ENCODE measurements at regions not wholly inside any gene's neighbourhood (a gene's known extent, or its start where the extent isn't known, plus 50 kb on each side); places are given as distances from the start of the nearest gene placed in this dataset.

GRCh38 chr4:100290585-100290984 lies 100.3 kb upstream of the DDIT4L start:
- no peak overlapping the region for H3K4me3 Mint-ChIP-seq
- no peaks in the 10 kb centered on the region for H3K4me1 Mint-ChIP-seq
- H3K4me1 ChIP-seq (ENCODE audit: control insufficient read depth in 1 of 2, extremely low read depth in 1 of 2, insufficient read depth in 2 of 2, low read length in 2 of 2), result no peaks in the 10 kb centered on the region
- no peaks in the 10 kb centered on the region for H3K27me3 ChIP-seq (replicated peaks in 1 of 2; ENCODE audit: control insufficient read depth in 2 of 2, extremely low read depth in 1 of 2, insufficient read depth in 2 of 2, low read length in 1 of 2)
- H3K27ac ChIP-seq (ENCODE audit: low read length), result no peak overlapping the region
- no peak overlapping the region for H3K27ac Mint-ChIP-seq
- H3K4me3 ChIP-seq (ENCODE audit: control insufficient read depth in 1 of 2, extremely low read depth in 1 of 2, low read length in 1 of 2), result no peak overlapping the region
- H3K36me3 ChIP-seq (ENCODE audit: control insufficient read depth in 2 of 2, extremely low read depth in 1 of 2, insufficient read depth in 1 of 2, low read length in 1 of 2), result no peaks in the 10 kb centered on the region
- H3K9me3 Mint-ChIP-seq, result peaks cover 0 to 5% (median 0%) of the 10 kb centered on the region in 3 donors
- CTCF ChIA-PET, result no interaction called here
- H3K9me3 ChIP-seq, result no peaks in the 10 kb centered on the region
- no peaks in the 10 kb centered on the region for H3K27me3 Mint-ChIP-seq
- ATAC-seq (replicated peaks in 1 of 4) (no peak), DNase-seq (no peak)
- H3K36me3 Mint-ChIP-seq, result no peaks in the 10 kb centered on the region
- POLR2A ChIA-PET, result no interaction called here
- WGBS (ENCODE audit: insufficient coverage), result no CpG with 5 or more reads among the region's 2 CpGs

GRCh38 chr4:100289946-100290345 lies 99.7 kb upstream of the DDIT4L start:
- ChIA-PET POLR2A (no interaction called here), CTCF (no interaction called here)
- ATAC-seq (replicated peaks in 1 of 4), result no peak
- Histone ChIP-seq H3K27ac (ENCODE audit: low read length) (no peak overlapping the region), H3K9me3 (no peaks in the 10 kb centered on the region), H3K4me1 (ENCODE audit: control insufficient read depth in 1 of 2, extremely low read depth in 1 of 2, insufficient read depth in 2 of 2, low read length in 2 of 2) (no peaks in the 10 kb centered on the region), H3K27me3 (replicated peaks in 1 of 2; ENCODE audit: control insufficient read depth in 2 of 2, extremely low read depth in 1 of 2, insufficient read depth in 2 of 2, low read length in 1 of 2) (no peaks in the 10 kb centered on the region), H3K4me3 (ENCODE audit: control insufficient read depth in 1 of 2, extremely low read depth in 1 of 2, low read length in 1 of 2) (no peak overlapping the region), H3K36me3 (ENCODE audit: control insufficient read depth in 2 of 2, extremely low read depth in 1 of 2, insufficient read depth in 1 of 2, low read length in 1 of 2) (no peaks in the 10 kb centered on the region)
- peaks cover 0 to 5% (median 0%) of the 10 kb centered on the region in 3 donors for H3K9me3 Mint-ChIP-seq
- H3K27me3 Mint-ChIP-seq, result no peaks in the 10 kb centered on the region
- no CpG with 5 or more reads among the region's 1 CpG for WGBS (ENCODE audit: insufficient coverage)
- no peak overlapping the region for H3K4me3 Mint-ChIP-seq
- no peaks in the 10 kb centered on the region for H3K36me3 Mint-ChIP-seq
- no peak overlapping the region for H3K27ac Mint-ChIP-seq
- H3K4me1 Mint-ChIP-seq, result no peaks in the 10 kb centered on the region
- DNase-seq, result no peak

GRCh38 chr4:100289530-100289888 lies 99.2 kb upstream of the DDIT4L start:
- Histone ChIP-seq H3K4me3 (ENCODE audit: control insufficient read depth in 1 of 2, extremely low read depth in 1 of 2, low read length in 1 of 2) (no peak overlapping the region), H3K27me3 (replicated peaks in 1 of 2; ENCODE audit: control insufficient read depth in 2 of 2, extremely low read depth in 1 of 2, insufficient read depth in 2 of 2, low read length in 1 of 2) (no peaks in the 10 kb centered on the region), H3K36me3 (ENCODE audit: control insufficient read depth in 2 of 2, extremely low read depth in 1 of 2, insufficient read depth in 1 of 2, low read length in 1 of 2) (no peaks in the 10 kb centered on the region), H3K4me1 (ENCODE audit: control insufficient read depth in 1 of 2, extremely low read depth in 1 of 2, insufficient read depth in 2 of 2, low read length in 2 of 2) (no peaks in the 10 kb centered on the region), H3K27ac (ENCODE audit: low read length) (no peak overlapping the region), H3K9me3 (no peaks in the 10 kb centered on the region)
- Mint-ChIP-seq H3K36me3 (no peaks in the 10 kb centered on the region), H3K27me3 (no peaks in the 10 kb centered on the region), H3K27ac (no peak overlapping the region), H3K4me1 (no peaks in the 10 kb centered on the region), H3K9me3 (peaks cover 0 to 5% (median 0%) of the 10 kb centered on the region in 3 donors), H3K4me3 (no peak overlapping the region)
- CTCF ChIA-PET, result no interaction called here
- POLR2A ChIA-PET, result no interaction called here
- no CpG with 5 or more reads among the region's 1 CpG for WGBS (ENCODE audit: insufficient coverage)
- ATAC-seq (replicated peaks in 1 of 4), result no peak
- DNase-seq, result no peak

- Mint-ChIP-seq H3K4me1 (no peaks in the 10 kb centered on the region), H3K36me3 (no peaks in the 10 kb centered on the region), H3K9me3 (peaks cover 0 to 5% (median 0%) of the 10 kb centered on the region in 3 donors), H3K27me3 (no peaks in the 10 kb centered on the region), H3K27ac (no peak overlapping the region), H3K4me3 (no peak overlapping the region)
- 91% methylated on average over 5 of the region's 5 CpGs for WGBS (ENCODE audit: insufficient coverage)
- ChIA-PET CTCF (no interaction called here), POLR2A (no interaction called here)
- H3K4me1 ChIP-seq (ENCODE audit: control insufficient read depth in 1 of 2, extremely low read depth in 1 of 2, insufficient read depth in 2 of 2, low read length in 2 of 2), result no peaks in the 10 kb centered on the region
- H3K36me3 ChIP-seq (ENCODE audit: control insufficient read depth in 2 of 2, extremely low read depth in 1 of 2, insufficient read depth in 1 of 2, low read length in 1 of 2), result no peaks in the 10 kb centered on the region
- H3K27me3 ChIP-seq (replicated peaks in 1 of 2; ENCODE audit: control insufficient read depth in 2 of 2, extremely low read depth in 1 of 2, insufficient read depth in 2 of 2, low read length in 1 of 2), result peaks cover 0 to 2% of the 10 kb centered on the region in 2 experiments
- no peaks in the 10 kb centered on the region for H3K9me3 ChIP-seq
- no peak overlapping the region for H3K27ac ChIP-seq (ENCODE audit: low read length)
- no peak for DNase-seq
- ATAC-seq (replicated peaks in 1 of 4), result no peak
- no peak overlapping the region for H3K4me3 ChIP-seq (ENCODE audit: control insufficient read depth in 1 of 2, extremely low read depth in 1 of 2, low read length in 1 of 2)
Measured at GRCh38 chr4:100288811-100289529, 98.7 kb upstream of the DDIT4L start.

GRCh38 chr4:100288161-100288560 lies 97.9 kb upstream of the DDIT4L start:
- ATAC-seq (replicated peaks in 1 of 4), result no peak
- Mint-ChIP-seq H3K36me3 (no peaks in the 10 kb centered on the region), H3K4me3 (no peak overlapping the region), H3K4me1 (no peaks in the 10 kb centered on the region), H3K9me3 (peaks cover 0 to 5% (median 0%) of the 10 kb centered on the region in 3 donors), H3K27me3 (no peaks in the 10 kb centered on the region), H3K27ac (no peak overlapping the region)
- H3K27ac ChIP-seq (ENCODE audit: low read length), result no peak overlapping the region
- POLR2A ChIA-PET, result no interaction called here
- no peaks in the 10 kb centered on the region for H3K36me3 ChIP-seq (ENCODE audit: control insufficient read depth in 2 of 2, extremely low read depth in 1 of 2, insufficient read depth in 1 of 2, low read length in 1 of 2)
- H3K4me1 ChIP-seq (ENCODE audit: control insufficient read depth in 1 of 2, extremely low read depth in 1 of 2, insufficient read depth in 2 of 2, low read length in 2 of 2), result no peaks in the 10 kb centered on the region
- CTCF ChIA-PET, result no interaction called here
- H3K9me3 ChIP-seq, result no peaks in the 10 kb centered on the region
- H3K4me3 ChIP-seq (ENCODE audit: control insufficient read depth in 1 of 2, extremely low read depth in 1 of 2, low read length in 1 of 2), result no peak overlapping the region
- no CpG with 5 or more reads among the region's 1 CpG for WGBS (ENCODE audit: insufficient coverage)
- peaks cover 0 to 2% of the 10 kb centered on the region in 2 experiments for H3K27me3 ChIP-seq (replicated peaks in 1 of 2; ENCODE audit: control insufficient read depth in 2 of 2, extremely low read depth in 1 of 2, insufficient read depth in 2 of 2, low read length in 1 of 2)
- no peak for DNase-seq

GRCh38 chr4:100287534-100287933 lies 97.3 kb upstream of the DDIT4L start:
- WGBS (ENCODE audit: insufficient coverage), result 79% methylated on average over 5 of the region's 6 CpGs
- Mint-ChIP-seq H3K36me3 (no peaks in the 10 kb centered on the region), H3K4me1 (no peaks in the 10 kb centered on the region), H3K4me3 (no peak overlapping the region), H3K27ac (no peak overlapping the region), H3K9me3 (peaks cover 0 to 5% (median 0%) of the 10 kb centered on the region in 3 donors), H3K27me3 (no peaks in the 10 kb centered on the region)
- no peak for DNase-seq
- H3K9me3 ChIP-seq, result no peaks in the 10 kb centered on the region
- CTCF ChIA-PET, result no interaction called here
- ATAC-seq (replicated peaks in 1 of 4), result no peak
- peaks cover 0 to 2% of the 10 kb centered on the region in 2 experiments for H3K27me3 ChIP-seq (replicated peaks in 1 of 2; ENCODE audit: control insufficient read depth in 2 of 2, extremely low read depth in 1 of 2, insufficient read depth in 2 of 2, low read length in 1 of 2)
- no peaks in the 10 kb centered on the region for H3K4me1 ChIP-seq (ENCODE audit: control insufficient read depth in 1 of 2, extremely low read depth in 1 of 2, insufficient read depth in 2 of 2, low read length in 2 of 2)
- H3K4me3 ChIP-seq (ENCODE audit: control insufficient read depth in 1 of 2, extremely low read depth in 1 of 2, low read length in 1 of 2), result no peak overlapping the region
- no peak overlapping the region for H3K27ac ChIP-seq (ENCODE audit: low read length)
- no peaks in the 10 kb centered on the region for H3K36me3 ChIP-seq (ENCODE audit: control insufficient read depth in 2 of 2, extremely low read depth in 1 of 2, insufficient read depth in 1 of 2, low read length in 1 of 2)
- POLR2A ChIA-PET, result no interaction called here

- no peaks in the 10 kb centered on the region for H3K36me3 Mint-ChIP-seq
- 100% methylated on average over 2 of the region's 3 CpGs for WGBS (ENCODE audit: insufficient coverage)
- ATAC-seq (replicated peaks in 1 of 4) (no peak), DNase-seq (no peak)
- CTCF ChIA-PET, result no interaction called here
- H3K4me3 ChIP-seq (ENCODE audit: control insufficient read depth in 1 of 2, extremely low read depth in 1 of 2, low read length in 1 of 2), result no peak overlapping the region
- peaks cover 0 to 2% of the 10 kb centered on the region in 2 experiments for H3K27me3 ChIP-seq (replicated peaks in 1 of 2; ENCODE audit: control insufficient read depth in 2 of 2, extremely low read depth in 1 of 2, insufficient read depth in 2 of 2, low read length in 1 of 2)
- no peak overlapping the region for H3K27ac Mint-ChIP-seq
- H3K4me1 ChIP-seq (ENCODE audit: control insufficient read depth in 1 of 2, extremely low read depth in 1 of 2, insufficient read depth in 2 of 2, low read length in 2 of 2), result no peaks in the 10 kb centered on the region
- H3K4me1 Mint-ChIP-seq, result no peaks in the 10 kb centered on the region
- no peaks in the 10 kb centered on the region for H3K9me3 ChIP-seq
- H3K4me3 Mint-ChIP-seq, result no peak overlapping the region
- no peaks in the 10 kb centered on the region for H3K27me3 Mint-ChIP-seq
- H3K27ac ChIP-seq (ENCODE audit: low read length), result no peak overlapping the region
- H3K9me3 Mint-ChIP-seq, result peaks cover 0 to 5% (median 0%) of the 10 kb centered on the region in 3 donors
- POLR2A ChIA-PET, result no interaction called here
- H3K36me3 ChIP-seq (ENCODE audit: control insufficient read depth in 2 of 2, extremely low read depth in 1 of 2, insufficient read depth in 1 of 2, low read length in 1 of 2), result no peaks in the 10 kb centered on the region
Measured at GRCh38 chr4:100286636-100287035, 96.4 kb upstream of the DDIT4L start.

All from T-cell (primary cell).